Activated CD4-positive, alpha-beta T cell treated with anti-CD3 and anti-CD28 coated beads, Interleukin-2, amount 50 U/mL, for 1 hour (primary cell): ENCODE measurements at regions not wholly inside any gene's neighbourhood (a gene's known extent, or its start where the extent isn't known, plus 50 kb on each side); places are given as distances from the start of the nearest gene placed in this dataset.
"Not testable (repeated sequence)": the region's sequence is repeated elsewhere in the genome, so short reads cannot be mapped to it uniquely, and the experiment has no call there.

Experiments used
- DNase-seq: peaks from one replicate; pipeline ENCODE4 v3.0.0-alpha.2; 2020

GRCh38 chr7:68610701-68611100 is 987.6 kb upstream of the AUTS2 start:
- DNase-seq = no peak

GRCh38 chr7:68613405-68613804 is 984.9 kb upstream of the AUTS2 start:
- no peak for DNase-seq

GRCh38 chr7:68613897-68614296 is 984.4 kb upstream of the AUTS2 start:
- DNase-seq = no peak

GRCh38 chr7:68619526-68619925 is 978.7 kb upstream of the AUTS2 start:
- no peak for DNase-seq

- DNase-seq = no peak
These were observed 975.8 kb upstream of the AUTS2 start for GRCh38 chr7:68622500-68622899.

- DNase-seq = no peak
These were observed 975.2 kb upstream of the AUTS2 start for GRCh38 chr7:68623030-68623429.

GRCh38 chr7:68627247-68627864 is 970.9 kb upstream of the AUTS2 start:
- no peak for DNase-seq

- not testable (repeated sequence) for DNase-seq
These were observed 967.4 kb upstream of the AUTS2 start for GRCh38 chr7:68630914-68631313.

GRCh38 chr7:68640103-68640502 is 958.2 kb upstream of the AUTS2 start:
- DNase-seq = no peak

GRCh38 chr7:68642727-68643126 is 955.5 kb upstream of the AUTS2 start:
- DNase-seq = no peak

GRCh38 chr7:68663392-68663791 is 934.9 kb upstream of the AUTS2 start:
- DNase-seq = no peak

- no peak for DNase-seq
These were observed 927.2 kb upstream of the AUTS2 start for GRCh38 chr7:68671046-68671445.

GRCh38 chr7:68671671-68672070 is 926.6 kb upstream of the AUTS2 start:
- DNase-seq = no peak

- DNase-seq = no peak
These were observed 923.4 kb upstream of the AUTS2 start for GRCh38 chr7:68674826-68675225.

GRCh38 chr7:68676813-68677535 is 921.3 kb upstream of the AUTS2 start:
- DNase-seq = no peak

GRCh38 chr7:68678196-68678595 is 920.1 kb upstream of the AUTS2 start:
- no peak for DNase-seq

GRCh38 chr7:68679459-68680234 is 918.6 kb upstream of the AUTS2 start:
- DNase-seq = no peak

GRCh38 chr7:68680235-68680872 is 917.9 kb upstream of the AUTS2 start:
- no peak for DNase-seq

- DNase-seq = no peak
These were observed 915.4 kb upstream of the AUTS2 start for GRCh38 chr7:68682910-68683309.

- DNase-seq = no peak
These were observed 913.9 kb upstream of the AUTS2 start for GRCh38 chr7:68684246-68684839.

- DNase-seq = no peak
These were observed 913.3 kb upstream of the AUTS2 start for GRCh38 chr7:68684996-68685395.

- no peak for DNase-seq
These were observed 909.7 kb upstream of the AUTS2 start for GRCh38 chr7:68688416-68689086.

GRCh38 chr7:68689087-68689433 is 909.2 kb upstream of the AUTS2 start:
- DNase-seq = no peak
